Type B pancreatic cell (in vitro differentiated cells): ENCODE measurements at regions not wholly inside any gene's neighbourhood (a gene's known extent, or its start where the extent isn't known, plus 50 kb on each side); places are given as distances from the start of the nearest gene placed in this dataset.
"Not testable (repeated sequence)": the region's sequence is repeated elsewhere in the genome, so short reads cannot be mapped to it uniquely, and the experiment has no call there.

ENCODE experiments used
- DNase-seq: peaks from one replicate; pipeline ENCODE4 v3.0.0; 2021; ENCODE audit warnings: mixed read lengths; ENCODE audit not compliant: unreplicated experiment; ENCODE audit errors: extremely low spot score
- H3K27ac Mint-ChIP-seq: 2 replicates; pipeline ENCODE4 v1.8.0; 2021; ENCODE audit warnings: mild to moderate bottlenecking, mixed read lengths
- H3K27me3 Mint-ChIP-seq: 2 replicates; pipeline ENCODE4 v1.8.0; 2021; ENCODE audit warnings: mixed read lengths
- H3K36me3 Mint-ChIP-seq: 2 replicates; pipeline ENCODE4 v1.8.0; 2021; ENCODE audit warnings: mixed read lengths
- H3K4me1 Mint-ChIP-seq: one replicate; pipeline ENCODE4 v1.8.0; 2021; ENCODE audit warnings: mixed read lengths; ENCODE audit not compliant: unreplicated experiment
- H3K4me3 Mint-ChIP-seq: 2 replicates; pipeline ENCODE4 v1.8.0; 2021; ENCODE audit warnings: mild to moderate bottlenecking, mixed read lengths
- H3K9me3 Mint-ChIP-seq: 2 replicates; pipeline ENCODE4 v1.8.0; 2021; ENCODE audit warnings: mixed read lengths
- TF ChIP-seq, protein P1 (sequence below): fragments of 200-600 bp; sonication (generic); conservative IDR thresholded peaks from 2 replicates; pipeline ENCODE4 v1.5.0; 2021; ENCODE audit warnings: antibody characterized with exemption, mild to moderate bottlenecking

DNA sequence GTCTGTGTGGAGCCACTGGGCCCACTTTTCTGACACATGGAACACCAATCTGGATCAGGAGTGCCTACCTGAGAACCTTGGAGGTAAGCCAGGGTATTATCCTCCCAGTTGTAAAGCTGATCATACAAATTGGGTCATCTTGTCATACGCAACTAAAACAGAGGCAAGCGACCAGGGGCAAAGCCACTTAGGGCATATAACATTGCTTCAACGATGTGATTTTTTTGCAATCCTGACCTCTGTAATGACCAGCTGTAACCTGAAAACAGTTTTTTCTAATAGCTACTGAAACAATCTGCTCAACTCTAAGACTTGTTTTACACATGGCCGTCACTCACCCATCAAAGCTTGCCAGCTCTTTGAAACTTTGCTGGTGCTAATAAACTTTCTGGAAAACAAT is 261.5 kb upstream of the AGTR2 start:
- H3K36me3 Mint-ChIP-seq = peaks cover 29% of the 10 kb centered on the region
- no peaks in the 10 kb centered on the region for H3K4me1 Mint-ChIP-seq
- peaks cover 14% of the 10 kb centered on the region for H3K9me3 Mint-ChIP-seq
- no peak overlapping the region for H3K4me3 Mint-ChIP-seq
- DNase-seq = no peak
- TF ChIP-seq, protein P1, sequence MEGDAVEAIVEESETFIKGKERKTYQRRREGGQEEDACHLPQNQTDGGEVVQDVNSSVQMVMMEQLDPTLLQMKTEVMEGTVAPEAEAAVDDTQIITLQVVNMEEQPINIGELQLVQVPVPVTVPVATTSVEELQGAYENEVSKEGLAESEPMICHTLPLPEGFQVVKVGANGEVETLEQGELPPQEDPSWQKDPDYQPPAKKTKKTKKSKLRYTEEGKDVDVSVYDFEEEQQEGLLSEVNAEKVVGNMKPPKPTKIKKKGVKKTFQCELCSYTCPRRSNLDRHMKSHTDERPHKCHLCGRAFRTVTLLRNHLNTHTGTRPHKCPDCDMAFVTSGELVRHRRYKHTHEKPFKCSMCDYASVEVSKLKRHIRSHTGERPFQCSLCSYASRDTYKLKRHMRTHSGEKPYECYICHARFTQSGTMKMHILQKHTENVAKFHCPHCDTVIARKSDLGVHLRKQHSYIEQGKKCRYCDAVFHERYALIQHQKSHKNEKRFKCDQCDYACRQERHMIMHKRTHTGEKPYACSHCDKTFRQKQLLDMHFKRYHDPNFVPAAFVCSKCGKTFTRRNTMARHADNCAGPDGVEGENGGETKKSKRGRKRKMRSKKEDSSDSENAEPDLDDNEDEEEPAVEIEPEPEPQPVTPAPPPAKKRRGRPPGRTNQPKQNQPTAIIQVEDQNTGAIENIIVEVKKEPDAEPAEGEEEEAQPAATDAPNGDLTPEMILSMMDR = no peak
- H3K27me3 Mint-ChIP-seq = no peaks in the 10 kb centered on the region
- no peak overlapping the region for H3K27ac Mint-ChIP-seq

DNA sequence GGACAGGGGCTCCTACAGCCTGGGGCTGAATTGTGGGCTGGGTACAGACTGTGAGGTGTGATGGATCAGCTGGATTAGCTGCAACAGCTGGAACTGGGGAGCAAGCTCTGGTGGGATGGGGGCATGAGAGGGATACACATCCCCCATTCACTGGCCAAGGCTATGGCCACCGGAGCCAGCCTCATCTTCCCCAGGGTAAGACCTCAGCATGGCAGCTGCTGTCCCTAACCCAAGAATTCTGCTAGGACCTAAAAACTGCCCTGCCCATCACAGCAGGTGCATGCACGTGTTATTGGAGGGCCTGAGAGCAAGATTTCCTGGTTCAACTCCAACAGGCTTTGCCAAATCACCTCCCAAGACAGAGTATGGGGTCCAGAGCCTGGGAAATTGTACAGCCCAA is 258.6 kb upstream of the AGTR2 start:
- TF ChIP-seq, protein P1 = no peak
- Mint-ChIP-seq H3K4me1 (no peaks in the 10 kb centered on the region), H3K27ac (no peak overlapping the region), H3K9me3 (peaks cover 14% of the 10 kb centered on the region), H3K36me3 (peaks cover 18% of the 10 kb centered on the region), H3K4me3 (no peak overlapping the region), H3K27me3 (no peaks in the 10 kb centered on the region)
- no peak for DNase-seq

DNA sequence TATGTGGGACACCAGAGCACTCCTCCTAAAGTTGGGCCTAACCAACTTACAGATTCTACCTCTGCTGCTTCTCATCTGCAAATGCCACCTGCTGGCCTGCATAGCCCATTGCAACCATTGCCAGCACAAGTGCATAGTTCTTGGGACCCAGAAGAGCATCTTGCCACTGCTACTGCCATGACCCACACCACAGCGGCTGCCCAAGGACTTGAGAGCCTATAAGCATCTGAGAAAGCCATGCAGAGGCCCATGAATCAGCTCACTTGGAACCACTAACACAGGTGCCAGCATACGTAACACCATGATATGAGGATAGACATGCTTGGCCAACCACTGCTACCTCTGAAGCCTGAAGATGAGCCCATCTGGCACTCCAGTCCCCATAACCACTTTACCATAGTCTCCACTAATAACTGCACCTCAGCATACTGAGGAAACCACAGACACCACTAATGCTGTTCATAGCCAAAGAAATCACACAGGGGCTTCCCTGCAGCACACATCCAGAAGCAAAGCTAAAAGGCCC is 258.1 kb upstream of the AGTR2 start:
- Mint-ChIP-seq H3K4me3 (no peak overlapping the region), H3K4me1 (no peaks in the 10 kb centered on the region), H3K36me3 (peaks cover 14% of the 10 kb centered on the region), H3K27me3 (no peaks in the 10 kb centered on the region), H3K27ac (no peak overlapping the region), H3K9me3 (peaks cover 10% of the 10 kb centered on the region)
- TF ChIP-seq, protein P1 = no peak
- no peak for DNase-seq

DNA sequence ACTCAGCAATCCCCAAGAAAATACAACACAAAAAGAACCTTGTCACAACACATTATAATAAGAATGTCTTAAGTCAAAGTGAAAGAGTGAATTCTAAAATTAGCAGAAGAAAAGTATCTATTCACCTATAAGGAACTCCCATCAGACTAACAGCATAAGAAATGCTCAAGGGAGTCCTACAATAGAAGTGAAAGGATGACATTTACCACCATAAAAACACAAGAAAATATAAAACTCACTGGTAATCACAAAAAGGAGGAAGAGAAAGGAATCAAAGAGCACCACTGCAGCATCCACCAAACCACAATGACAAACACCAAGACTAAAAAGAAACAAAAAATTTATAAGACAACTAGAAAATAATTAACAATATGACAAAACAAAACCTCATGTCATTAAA is 257.0 kb upstream of the AGTR2 start:
- Mint-ChIP-seq H3K4me3 (no peak overlapping the region), H3K27me3 (no peaks in the 10 kb centered on the region), H3K9me3 (peaks cover 8% of the 10 kb centered on the region), H3K36me3 (peaks cover 12% of the 10 kb centered on the region), H3K4me1 (no peaks in the 10 kb centered on the region), H3K27ac (no peak overlapping the region)
- TF ChIP-seq, protein P1 = no peak
- DNase-seq = no peak

DNA sequence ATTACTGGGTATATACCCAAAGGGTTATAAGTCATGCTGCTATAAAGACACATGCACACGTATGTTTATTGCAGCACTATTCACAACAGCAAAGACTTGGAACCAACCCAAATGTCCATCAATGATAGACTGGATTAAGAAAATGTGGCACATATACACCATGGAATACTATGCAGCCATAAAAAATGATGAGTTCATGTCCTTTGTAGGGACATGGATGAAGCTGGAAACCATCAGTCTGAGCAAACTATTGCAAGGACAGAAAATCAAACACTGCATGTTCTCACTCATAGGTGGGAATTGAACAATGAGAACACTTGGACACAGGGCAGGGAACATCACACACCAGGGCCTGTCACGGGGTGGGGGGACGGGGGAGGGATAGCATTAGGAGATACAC is 254.9 kb upstream of the AGTR2 start:
- H3K4me1 Mint-ChIP-seq, H3K27ac Mint-ChIP-seq, H3K4me3 Mint-ChIP-seq, DNase-seq, H3K27me3 Mint-ChIP-seq: not testable (repeated sequence)
- Mint-ChIP-seq H3K9me3 (peaks cover 16% of the 10 kb centered on the region), H3K36me3 (peaks cover 16% of the 10 kb centered on the region)

DNA sequence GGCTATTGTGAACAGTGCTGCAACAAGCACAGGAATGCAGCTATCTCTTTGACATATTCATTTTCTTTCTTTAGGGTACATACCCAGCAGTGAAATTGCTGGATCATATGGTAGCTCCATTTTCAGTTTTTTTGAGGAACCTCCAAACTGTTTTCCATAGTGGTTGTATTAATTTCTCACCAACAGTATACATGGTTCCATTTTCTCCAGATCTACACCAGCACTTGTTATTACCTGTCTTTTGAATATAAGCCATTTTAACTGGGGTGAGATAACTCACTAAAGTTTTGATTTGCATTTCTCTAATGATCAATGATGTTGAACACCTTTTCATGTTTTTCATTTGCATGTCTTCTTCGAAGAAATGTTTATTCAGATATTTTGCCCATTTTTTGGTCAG is 241.1 kb upstream of the AGTR2 start:
- Mint-ChIP-seq H3K4me3 (no peak overlapping the region), H3K36me3 (peaks cover 32% of the 10 kb centered on the region), H3K9me3 (peaks cover 38% of the 10 kb centered on the region), H3K4me1 (no peaks in the 10 kb centered on the region), H3K27me3 (no peaks in the 10 kb centered on the region), H3K27ac (no peak overlapping the region)
- DNase-seq = no peak
- TF ChIP-seq, protein P1 = no peak
